ENCODE measurements at regions not wholly inside any gene's neighbourhood (a gene's known extent, or its start where the extent isn't known, plus 50 kb on each side); places are given as distances from the start of the nearest gene placed in this dataset.

DNA sequence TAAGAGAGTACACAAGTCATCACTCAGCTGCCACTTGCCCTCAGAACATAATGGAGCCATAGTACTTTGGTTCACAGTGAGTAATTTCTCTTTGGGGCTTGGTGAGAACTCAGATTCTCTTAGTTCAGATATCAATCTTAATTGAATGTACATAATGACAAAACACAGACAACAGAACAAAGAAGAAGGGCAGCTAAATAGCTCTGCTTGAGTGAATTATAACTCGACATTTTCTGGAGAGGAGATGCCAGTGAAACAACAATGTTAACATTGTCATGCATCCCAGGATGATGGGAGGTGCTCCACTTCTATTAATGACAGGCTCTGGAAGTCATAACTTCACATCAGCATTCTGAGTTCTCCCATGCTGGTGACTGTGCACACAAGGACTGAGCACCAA is 508.1 kb downstream of the TMEM135 start:
- TF ChIP-seq, protein P1, sequence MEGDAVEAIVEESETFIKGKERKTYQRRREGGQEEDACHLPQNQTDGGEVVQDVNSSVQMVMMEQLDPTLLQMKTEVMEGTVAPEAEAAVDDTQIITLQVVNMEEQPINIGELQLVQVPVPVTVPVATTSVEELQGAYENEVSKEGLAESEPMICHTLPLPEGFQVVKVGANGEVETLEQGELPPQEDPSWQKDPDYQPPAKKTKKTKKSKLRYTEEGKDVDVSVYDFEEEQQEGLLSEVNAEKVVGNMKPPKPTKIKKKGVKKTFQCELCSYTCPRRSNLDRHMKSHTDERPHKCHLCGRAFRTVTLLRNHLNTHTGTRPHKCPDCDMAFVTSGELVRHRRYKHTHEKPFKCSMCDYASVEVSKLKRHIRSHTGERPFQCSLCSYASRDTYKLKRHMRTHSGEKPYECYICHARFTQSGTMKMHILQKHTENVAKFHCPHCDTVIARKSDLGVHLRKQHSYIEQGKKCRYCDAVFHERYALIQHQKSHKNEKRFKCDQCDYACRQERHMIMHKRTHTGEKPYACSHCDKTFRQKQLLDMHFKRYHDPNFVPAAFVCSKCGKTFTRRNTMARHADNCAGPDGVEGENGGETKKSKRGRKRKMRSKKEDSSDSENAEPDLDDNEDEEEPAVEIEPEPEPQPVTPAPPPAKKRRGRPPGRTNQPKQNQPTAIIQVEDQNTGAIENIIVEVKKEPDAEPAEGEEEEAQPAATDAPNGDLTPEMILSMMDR (IDR thresholded peaks at IDR 0.05) = no peak
- no peak for TF ChIP-seq POLR2A (IDR thresholded peaks at IDR 0.05)
